H1 (cell line): ENCODE measurements at regions not wholly inside any gene's neighbourhood (a gene's known extent, or its start where the extent isn't known, plus 50 kb on each side); places are given as distances from the start of the nearest gene placed in this dataset.

ENCODE experiments used
- CTCF ChIA-PET: fragments of 300-600 bp; sonication (Branson Sonifier 250); formaldehyde crosslinking; loops from one replicate; lab custom pipeline; 2021; ENCODE audit not compliant: partially characterized antibody; lab: Charles Lee
- POLR2A ChIA-PET: fragments of 300-600 bp; sonication (Branson Sonifier 250); formaldehyde crosslinking; loops from one replicate; lab custom pipeline; 2021; ENCODE audit warnings: inconsistent platforms; ENCODE audit not compliant: partially characterized antibody; lab: Charles Lee
- DNase-seq, 2 experiments: peaks; one replicate each; pipeline versions ENCODE4 v3.0.0 to v3.0.0-alpha.2; 2010 to 2022; ENCODE audit warnings: low spot score in 2 of 2, low read depth in 1 of 2, mixed read lengths in 1 of 2
- FAIRE-seq: peaks from 2 replicates; lab custom pipeline; 2011; peaks lifted over from hg19 to GRCh38; lab: Jason Lieb, UNC
- H2AFZ ChIP-seq: 2 replicates; pipeline ENCODE4 v1.8.1; 2012; ENCODE audit warnings: low read length, inconsistent platforms
- H2AK5ac ChIP-seq: 2 replicates; pipeline ENCODE4 v1.6.1; 2013; ENCODE audit warnings: low read depth, low read length
- H2BK120ac ChIP-seq: replicated peaks from 2 replicates; pipeline ENCODE3; 2013; ENCODE audit warnings: low read depth, low read length, inconsistent platforms
- H2BK12ac ChIP-seq: 2 replicates; pipeline ENCODE4 v1.6.1; 2013; ENCODE audit warnings: low read depth, low read length
- H2BK15ac ChIP-seq: 2 replicates; pipeline ENCODE4 v1.6.1; 2013; ENCODE audit warnings: low read length
- H2BK20ac ChIP-seq: 2 replicates; pipeline ENCODE4 v1.6.1; 2013; ENCODE audit warnings: low read length
- H2BK5ac ChIP-seq: 2 replicates; pipeline ENCODE4 v1.6.1; 2013; ENCODE audit warnings: low read depth, low read length
- H3K14ac ChIP-seq: 2 replicates; pipeline ENCODE4 v1.6.1; 2013; ENCODE audit warnings: inconsistent platforms; ENCODE audit not compliant: insufficient read length
- H3K18ac ChIP-seq: 2 replicates; pipeline ENCODE4 v1.6.1; 2013; ENCODE audit warnings: low read length; ENCODE audit errors: extremely low read depth
- H3K23ac ChIP-seq: 2 replicates; pipeline ENCODE4 v1.6.1; 2013; ENCODE audit warnings: inconsistent platforms; ENCODE audit not compliant: insufficient read length
- H3K23me2 ChIP-seq: 2 replicates; pipeline ENCODE4 v1.6.1; 2013; ENCODE audit warnings: low read depth, low read length
- H3K27ac ChIP-seq: 2 replicates; pipeline ENCODE4 v1.6.1; 2011; ENCODE audit warnings: low read depth, low read length, inconsistent platforms
- H3K27me3 ChIP-seq, 4 experiments: replicated peaks in 1 of 4; 1 replicate in 1 of 4; 2 replicates in 3 of 4; pipeline versions ENCODE4 v1.6.1 to v1.8.1; 2011 to 2013; ENCODE audit warnings: low read length in 3 of 4, mild to moderate bottlenecking in 3 of 4, inconsistent platforms in 2 of 4, mixed read lengths in 2 of 4, moderate library complexity in 1 of 4; ENCODE audit not compliant: control insufficient read depth in 3 of 4, insufficient read depth in 3 of 4; ENCODE audit errors: extremely low read depth in 1 of 4
- H3K36me3 ChIP-seq, 4 experiments: 2 replicates each; pipeline versions ENCODE4 v1.6.1 to v1.8.1; 2011 to 2013; ENCODE audit warnings: mild to moderate bottlenecking in 4 of 4, low read length in 3 of 4, moderate library complexity in 2 of 4, control low read depth in 1 of 4, inconsistent platforms in 1 of 4; ENCODE audit not compliant: insufficient read depth in 4 of 4, control insufficient read depth in 2 of 4
- H3K4ac ChIP-seq: replicated peaks from 2 replicates; pipeline ENCODE3; 2013; ENCODE audit warnings: low read length, low read depth, mixed read lengths, inconsistent platforms; ENCODE audit not compliant: insufficient read length
- H3K4me1 ChIP-seq, 4 experiments: replicated peaks in 1 of 4; 1 replicate in 1 of 4; 2 replicates in 3 of 4; pipeline versions ENCODE4 v1.6.1 to v1.8.1; 2011 to 2013; ENCODE audit warnings: low read length in 3 of 4, inconsistent platforms in 2 of 4, mixed read lengths in 1 of 4; ENCODE audit not compliant: insufficient read depth in 4 of 4, control insufficient read depth in 3 of 4
- H3K4me2 ChIP-seq, 2 experiments: 2 replicates each; pipeline versions ENCODE4 v1.6.1 to v1.8.1; 2011 to 2013; ENCODE audit warnings: low read depth in 2 of 2, low read length in 2 of 2, control low read depth in 1 of 2, inconsistent platforms in 1 of 2, mild to moderate bottlenecking in 1 of 2; ENCODE audit not compliant: insufficient read depth in 1 of 2
- H3K4me3 ChIP-seq, 4 experiments: fragments of 200-600, 300-600 bp in 1 of 4; sonication (generic), shearing (Covaris generic), sonication (Bioruptor Twin) in 1 of 4; 2 replicates each; pipeline versions ENCODE4 v1.5.1 to v1.8.1; 2011 to 2016; ENCODE audit warnings: low read length in 4 of 4, low read depth in 3 of 4, control low read depth in 2 of 4, inconsistent platforms in 2 of 4, mild to moderate bottlenecking in 2 of 4, mixed read lengths in 1 of 4, moderate library complexity in 1 of 4; ENCODE audit not compliant: insufficient read depth in 2 of 4; ENCODE audit errors: extremely low read depth in 1 of 4
- H3K56ac ChIP-seq: replicated peaks from 2 replicates; pipeline ENCODE3; 2013; ENCODE audit warnings: low read depth, mild to moderate bottlenecking, mixed read lengths, low read length, inconsistent platforms; ENCODE audit not compliant: insufficient read length
- H3K79me1 ChIP-seq: 2 replicates; pipeline ENCODE4 v1.6.1; 2013; ENCODE audit warnings: low read depth, low read length, control low read depth
- H3K79me2 ChIP-seq, 2 experiments: 2 replicates each; pipeline versions ENCODE4 v1.6.1 to v1.8.1; 2012 to 2013; ENCODE audit warnings: low read length in 2 of 2, mild to moderate bottlenecking in 2 of 2, inconsistent platforms in 1 of 2; ENCODE audit not compliant: insufficient read depth in 2 of 2, control insufficient read depth in 1 of 2
- H3K9ac ChIP-seq, 4 experiments: replicated peaks in 1 of 4; 1 replicate in 1 of 4; 2 replicates in 3 of 4; pipeline versions ENCODE4 v1.6.1 to v1.8.1; 2011 to 2013; ENCODE audit warnings: low read depth in 3 of 4, low read length in 3 of 4, control low read depth in 2 of 4, mild to moderate bottlenecking in 2 of 4, moderate library complexity in 2 of 4, inconsistent platforms in 1 of 4; ENCODE audit errors: extremely low read depth in 1 of 4
- H3K9me3 ChIP-seq, 2 experiments: 2 replicates each; pipeline versions ENCODE4 v1.6.1 to v1.8.1; 2012 to 2013; ENCODE audit warnings: mild to moderate bottlenecking in 2 of 2, moderate library complexity in 2 of 2, control low read depth in 1 of 2, inconsistent platforms in 1 of 2, low read depth in 1 of 2, low read length in 1 of 2, mixed read lengths in 1 of 2; ENCODE audit not compliant: insufficient read depth in 2 of 2
- H4K20me1 ChIP-seq, 2 experiments: replicated peaks in 1 of 2; 2 replicates each; pipeline versions ENCODE3 to v1.8.1; 2011 to 2013; ENCODE audit warnings: inconsistent platforms in 2 of 2, low read length in 2 of 2, mild to moderate bottlenecking in 1 of 2; ENCODE audit not compliant: insufficient read depth in 2 of 2, control insufficient read depth in 1 of 2
- H4K5ac ChIP-seq: 2 replicates; pipeline ENCODE4 v1.6.1; 2013; ENCODE audit warnings: low read length, low read depth, mixed read lengths, inconsistent platforms; ENCODE audit not compliant: insufficient read length
- H4K8ac ChIP-seq: 2 replicates; pipeline ENCODE4 v1.8.0; 2013; ENCODE audit warnings: mild to moderate bottlenecking, moderate library complexity, low read length, inconsistent platforms; ENCODE audit not compliant: insufficient read depth; ENCODE audit errors: extremely low read depth
- H4K91ac ChIP-seq: replicated peaks from 2 replicates; pipeline ENCODE3; 2013; ENCODE audit warnings: low read length, mixed read lengths, inconsistent platforms; ENCODE audit not compliant: insufficient read length
- BRCA1 ChIP-seq: IDR thresholded peaks from 2 replicates; pipeline ENCODE4 v1.6.1; 2012; ENCODE audit warnings: low read depth, low read length, improper control_type of control experiment
- EP300 ChIP-seq, 2 experiments: IDR thresholded peaks; 1 replicate in 1 of 2; 2 replicates in 1 of 2; pipeline ENCODE4 v1.6.1; 2011 to 2012; ENCODE audit warnings: low read depth in 2 of 2, low read length in 2 of 2, mild to moderate bottlenecking in 2 of 2, borderline replicate concordance in 1 of 2, inconsistent platforms in 1 of 2, moderate library complexity in 1 of 2
- WGBS, 2 experiments: shearing (Covaris generic) in 1 of 2; methylation state at CpG; one replicate each; pipeline versions ENCODE4 v1.1.6 to v1.1.7; 2013 to 2015; ENCODE audit warnings: low lambda C conversion rate in 2 of 2, mixed read lengths in 2 of 2, inconsistent platforms in 1 of 2, low coverage in 1 of 2, missing lambda C conversion rate in 1 of 2; ENCODE audit not compliant: insufficient replicate concordance in 2 of 2, insufficient coverage in 1 of 2, insufficient read length in 1 of 2; ENCODE audit errors: extremely low coverage in 1 of 2, missing lambda C conversion rate in 1 of 2; 5-methylcytosine and 5-hydroxymethylcytosine counted together

DNA sequence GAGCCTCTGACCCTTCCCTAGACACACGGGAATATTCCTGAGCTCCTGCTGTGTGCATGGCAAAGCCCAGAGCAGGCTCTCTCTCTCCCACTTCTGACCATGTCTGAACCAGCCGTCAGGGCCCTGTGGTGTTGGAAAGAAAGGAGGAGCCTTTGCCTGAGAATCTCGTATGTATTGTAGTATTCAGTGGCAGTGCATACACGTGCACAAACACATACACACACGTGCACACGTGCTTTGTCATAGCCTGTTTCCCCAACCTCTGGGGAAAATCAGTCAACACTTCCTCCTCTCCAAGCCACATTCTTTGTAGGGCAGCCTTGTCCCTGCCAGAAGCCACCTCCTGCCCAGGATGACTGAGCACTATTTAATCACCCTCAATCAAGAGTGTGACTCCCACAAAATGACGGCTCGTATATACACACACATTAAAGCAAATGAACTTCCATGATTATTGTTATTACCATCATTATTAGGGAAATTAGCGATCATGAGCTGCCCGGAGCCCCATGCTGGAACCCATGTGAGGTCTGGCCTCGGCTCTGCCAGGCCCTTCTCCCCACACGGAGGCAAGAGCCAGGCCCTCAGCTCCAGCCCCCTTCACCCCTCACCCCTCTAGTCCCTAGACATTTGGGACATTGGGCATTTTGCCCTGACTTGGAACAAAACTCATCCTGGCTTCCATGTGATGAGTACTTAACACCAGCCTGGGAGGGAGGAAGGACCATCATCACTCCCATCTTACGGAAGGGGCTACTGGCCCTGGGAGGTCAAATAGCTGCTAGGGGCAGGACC, 331.9 kb downstream of the NPHP4 start:
- no peak overlapping the region for H2AFZ ChIP-seq
- no peak overlapping the region for H2BK15ac ChIP-seq
- CTCF ChIA-PET, result interaction anchor here (0.6 to 1.5 kb wide), 5 partner anchors 12 to 85 kb away, joined by 3 to 4 read pairs (median 3); no protein-coding TSS in a partner anchor

More for the DNA sequence above, 331.9 kb downstream of the NPHP4 start:
- no peak overlapping the region for H4K8ac ChIP-seq
- no peaks in the 10 kb centered on the region for H3K79me1 ChIP-seq
- no peak overlapping the region for H3K23ac ChIP-seq
- no peak overlapping the region for H2AK5ac ChIP-seq
- no peak overlapping the region for H2BK20ac ChIP-seq
- H3K4me3 ChIP-seq, result no peak overlapping the region
- H3K4me2 ChIP-seq, result no peak overlapping the region
- DNase-seq (no peak), FAIRE-seq (no peak)
- H2BK120ac ChIP-seq, result no peak overlapping the region
- H4K20me1 ChIP-seq, result no peaks in the 10 kb centered on the region
- no peak overlapping the region for H2BK5ac ChIP-seq
- TF ChIP-seq EP300 (IDR thresholded peaks at IDR 0.05; ENCODE audit: borderline replicate concordance in 1 of 2, low read depth in 2 of 2, low read length in 2 of 2) (no peak), BRCA1 (no peak)
- 83% methylated on average over 13 of the region's 13 CpGs; no CpG with 5 or more reads in 1 of the 2 experiments for WGBS, 2 experiments
- no peaks in the 10 kb centered on the region for H3K9me3 ChIP-seq
- H4K5ac ChIP-seq, result no peak overlapping the region
- H3K4me1 ChIP-seq, result no peaks in the 10 kb centered on the region; a peak in 1 of 7 replicates
- no peak overlapping the region for H3K56ac ChIP-seq
- POLR2A ChIA-PET, result no interaction called here
- H3K14ac ChIP-seq, result no peak overlapping the region
- H3K27ac ChIP-seq, result no peak overlapping the region
- H3K27me3 ChIP-seq, result no peaks in the 10 kb centered on the region
- no peaks in the 10 kb centered on the region for H3K36me3 ChIP-seq
- no peaks in the 10 kb centered on the region; the same call in 1 of the 2 replicates for H3K23me2 ChIP-seq
- no peak overlapping the region for H4K91ac ChIP-seq
- no peak overlapping the region for H3K18ac ChIP-seq
- no peaks in the 10 kb centered on the region for H3K79me2 ChIP-seq
- H2BK12ac ChIP-seq, result no peak overlapping the region
- H3K4ac ChIP-seq, result no peak overlapping the region
- H3K9ac ChIP-seq, result no peak overlapping the region
